NCI-H2107 (cell line): ENCODE measurements at regions not wholly inside any gene's neighbourhood (a gene's known extent, or its start where the extent isn't known, plus 50 kb on each side); places are given as distances from the start of the nearest gene placed in this dataset.
"Not testable (repeated sequence)": the region's sequence is repeated elsewhere in the genome, so short reads cannot be mapped to it uniquely, and the experiment has no call there.

ENCODE experiments used
- DNase-seq: peaks from one replicate; lab custom pipeline; 2025; lab: John Stamatoyannopoulos, UW

GRCh38 chr18:66867653-66868052 is 263.8 kb upstream of the CDH19 start:
- no peak for DNase-seq

GRCh38 chr18:66866427-66866940 is 262.6 kb upstream of the CDH19 start:
- not testable (repeated sequence) for DNase-seq

DNA sequence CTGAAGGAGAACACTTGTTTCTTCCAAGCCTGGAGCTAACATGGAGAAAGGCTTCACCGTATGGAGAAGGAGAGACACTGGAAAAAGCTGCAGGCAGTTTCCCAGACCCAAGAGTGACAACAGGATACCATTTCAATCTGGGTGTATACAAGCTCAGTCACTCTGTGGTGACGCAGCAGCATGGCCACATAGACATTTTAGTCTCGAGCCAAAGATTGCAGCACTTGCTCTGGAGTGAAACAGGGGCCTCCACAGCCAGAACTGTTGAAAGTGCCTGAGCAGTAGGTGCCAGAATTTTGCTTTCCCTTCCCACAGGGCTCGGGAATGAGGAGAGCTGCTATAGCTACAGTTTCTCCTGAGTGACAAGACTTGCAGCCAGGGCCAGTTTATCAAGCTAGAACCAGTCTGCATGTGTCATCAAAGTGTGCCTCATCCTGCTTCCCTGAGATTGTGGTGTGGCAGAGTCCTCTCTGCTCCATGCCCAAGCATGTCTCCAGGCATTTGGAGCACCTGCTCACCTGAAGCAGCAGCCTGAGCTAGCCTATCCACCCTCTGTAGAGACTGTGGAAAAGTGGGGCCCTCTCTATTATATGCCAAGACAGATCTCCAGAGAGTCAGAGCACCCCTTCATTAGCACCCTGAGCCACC is 234.6 kb upstream of the CDH19 start:
- no peak for DNase-seq

DNA sequence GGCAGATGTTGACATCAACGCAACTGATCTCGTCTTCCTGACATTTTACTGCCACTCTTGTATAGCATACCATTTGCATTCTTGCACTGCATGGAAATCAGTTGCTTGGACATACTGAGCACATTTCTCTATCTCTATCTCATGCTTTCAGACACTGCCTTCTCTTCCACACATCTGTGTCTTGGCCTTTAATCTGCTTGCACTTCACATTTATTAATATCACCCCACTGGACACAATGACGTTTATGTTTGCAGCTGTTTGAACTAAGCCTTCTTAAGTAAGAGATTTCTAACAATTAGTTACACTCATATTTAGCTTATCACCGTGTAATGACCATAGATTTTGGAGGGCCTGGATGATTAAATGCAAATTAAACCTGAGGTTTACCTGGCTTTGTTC is 229.8 kb upstream of the CDH19 start:
- no peak for DNase-seq

DNA sequence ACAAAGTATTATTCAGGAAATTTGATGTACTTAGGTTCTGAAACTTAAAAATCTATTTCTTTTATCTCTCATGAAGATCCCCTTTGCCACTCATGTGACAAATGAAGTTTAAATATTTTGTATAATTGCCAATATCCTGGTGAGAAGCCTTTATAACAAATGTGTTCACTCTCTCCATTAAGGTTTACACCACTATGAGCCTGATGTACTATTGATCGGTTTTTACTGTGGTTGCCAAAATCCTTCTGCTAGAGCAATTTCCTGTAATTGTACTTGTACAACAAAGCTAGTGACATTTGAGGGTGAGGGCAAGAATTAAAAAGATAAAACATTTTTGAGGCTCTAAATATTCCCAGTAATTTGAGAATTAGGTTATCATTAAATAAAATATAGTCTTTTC is 222.3 kb upstream of the CDH19 start:
- DNase-seq = no peak

DNA sequence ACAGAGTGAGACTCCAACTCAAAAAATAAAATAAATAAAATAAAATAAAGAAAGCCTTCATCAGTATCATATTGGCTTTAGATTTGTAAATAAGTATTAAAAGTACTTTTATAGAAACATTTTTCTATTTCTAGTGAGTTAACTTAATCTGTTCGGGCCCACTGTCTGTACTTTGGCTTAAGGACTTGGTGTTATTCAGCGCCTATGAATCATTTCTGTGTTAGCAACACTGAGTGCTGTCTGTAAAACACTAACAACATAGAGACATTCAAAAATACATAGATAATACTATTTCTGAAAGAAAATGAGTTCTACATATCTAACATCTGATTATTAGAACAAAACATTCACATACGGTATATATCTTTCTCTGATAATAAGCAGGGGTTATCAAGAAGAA is 221.5 kb upstream of the CDH19 start:
- DNase-seq = no peak

DNA sequence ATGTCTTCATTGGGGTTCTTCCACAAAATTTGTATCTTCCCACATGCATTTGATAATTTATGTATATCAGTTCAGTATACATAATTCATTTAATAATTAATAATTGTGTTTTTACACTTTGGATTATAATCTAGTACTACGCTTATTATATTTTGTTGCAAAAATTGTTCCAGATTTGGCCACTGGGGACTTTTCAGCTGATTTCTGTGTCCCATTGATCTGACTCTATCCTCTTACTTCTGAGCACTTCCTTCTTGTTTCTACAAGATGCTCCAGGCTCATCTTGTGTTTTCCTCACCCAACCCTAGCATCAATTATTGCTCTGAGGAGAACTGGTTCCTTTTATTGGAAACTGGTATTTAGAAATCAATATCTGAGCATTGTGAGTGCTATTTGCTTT is 215.3 kb upstream of the CDH19 start:
- no peak for DNase-seq

- no peak for DNase-seq
Measured at GRCh38 chr18:66813138-66813537, 209.2 kb upstream of the CDH19 start.

DNA sequence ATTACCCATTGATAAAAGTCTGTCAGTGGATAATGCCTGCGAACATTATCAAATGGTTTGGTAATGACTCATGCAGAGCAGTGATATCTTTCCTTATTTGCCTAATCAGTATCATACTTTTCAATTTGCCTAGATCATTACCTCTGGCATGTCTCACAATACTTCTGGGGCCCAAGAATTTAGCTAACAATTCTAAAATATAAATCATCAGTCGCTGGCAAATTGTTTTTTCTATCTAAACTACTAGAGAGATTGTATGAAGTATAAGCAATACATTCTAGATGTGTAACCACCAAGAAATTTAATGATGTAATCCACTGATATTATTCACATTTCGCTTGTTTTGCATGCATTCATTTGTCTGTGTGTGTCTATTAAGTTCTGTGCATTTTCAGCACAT is 191.2 kb upstream of the CDH19 start:
- DNase-seq = no peak

DNA sequence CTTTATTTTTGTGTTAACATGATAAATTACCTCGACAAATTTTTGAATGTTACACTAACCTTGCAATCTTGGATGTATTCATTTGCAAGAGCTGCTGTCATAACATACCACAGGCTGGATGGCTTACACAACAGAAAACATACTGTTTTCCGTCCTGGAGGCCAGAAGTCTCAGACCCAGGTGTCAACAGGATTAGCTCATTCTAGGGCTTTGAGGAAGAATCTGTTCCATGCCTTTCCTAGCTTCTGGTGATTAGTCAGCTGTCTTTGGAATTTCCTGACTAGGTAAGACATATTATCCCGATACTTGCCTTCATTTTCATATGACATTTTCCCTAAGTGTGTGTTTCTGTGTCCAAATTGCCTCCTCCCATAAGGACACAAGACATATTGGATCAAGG is 188.6 kb upstream of the CDH19 start:
- no peak for DNase-seq

DNA sequence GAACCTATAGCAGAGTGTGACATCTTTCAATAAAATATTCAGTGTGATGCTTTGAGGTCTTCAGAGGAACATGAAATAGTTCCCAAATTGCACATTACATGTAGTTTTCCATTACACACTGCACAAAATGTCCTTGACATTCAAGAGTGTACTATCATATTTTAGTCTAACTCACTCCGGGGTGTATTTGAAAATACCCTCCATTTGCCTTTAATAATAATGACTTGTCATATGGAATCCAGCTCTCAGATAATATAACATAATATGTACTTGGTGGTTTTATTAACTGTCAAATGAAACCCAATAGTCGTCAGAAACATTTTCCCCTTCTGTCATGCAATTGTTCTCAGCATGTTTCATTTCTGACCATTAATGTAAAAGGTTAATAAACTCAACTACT is 176.7 kb upstream of the CDH19 start:
- DNase-seq = no peak

GRCh38 chr18:66778048-66778447 is 174.2 kb upstream of the CDH19 start:
- DNase-seq = no peak

DNA sequence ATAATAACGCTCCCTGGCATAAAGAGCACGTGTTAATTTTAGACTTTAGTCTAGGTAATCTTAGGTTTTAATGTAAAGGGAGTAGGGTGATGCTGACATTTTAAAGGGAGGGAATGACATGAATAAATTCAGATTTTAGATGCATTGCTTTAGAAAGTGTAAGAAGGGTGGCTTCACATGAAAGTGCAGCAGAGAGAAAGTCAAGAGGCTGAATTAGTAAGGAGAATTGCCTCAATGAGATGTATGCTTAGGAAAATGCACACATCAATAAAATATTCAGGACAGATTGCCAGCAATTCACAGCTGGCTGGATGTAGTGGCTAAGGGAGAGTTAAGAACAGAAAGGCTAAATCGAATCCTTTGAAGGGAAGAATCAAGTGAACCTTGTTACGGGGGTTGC is 165.5 kb upstream of the CDH19 start:
- no peak for DNase-seq

GRCh38 chr18:66764230-66764629 is 160.3 kb upstream of the CDH19 start:
- no peak for DNase-seq

DNA sequence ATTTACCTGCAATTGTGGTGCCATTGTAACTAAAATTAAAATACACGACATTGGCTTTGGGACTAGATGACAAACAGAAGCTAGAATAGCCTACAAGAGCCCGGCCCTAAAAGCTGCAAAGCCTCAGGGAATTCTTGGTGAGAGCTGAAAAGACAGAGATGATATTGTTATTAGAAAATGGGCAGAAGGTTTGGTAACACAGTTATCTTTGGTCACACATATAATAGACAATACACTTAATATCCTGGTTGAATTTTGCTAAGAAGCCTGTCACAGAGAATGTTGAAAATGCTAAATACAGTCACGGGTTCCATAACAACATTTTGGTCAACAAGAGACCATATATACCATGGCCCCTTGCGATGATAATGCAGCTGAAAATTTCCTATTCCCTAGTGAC is 157.3 kb upstream of the CDH19 start:
- DNase-seq = no peak

DNA sequence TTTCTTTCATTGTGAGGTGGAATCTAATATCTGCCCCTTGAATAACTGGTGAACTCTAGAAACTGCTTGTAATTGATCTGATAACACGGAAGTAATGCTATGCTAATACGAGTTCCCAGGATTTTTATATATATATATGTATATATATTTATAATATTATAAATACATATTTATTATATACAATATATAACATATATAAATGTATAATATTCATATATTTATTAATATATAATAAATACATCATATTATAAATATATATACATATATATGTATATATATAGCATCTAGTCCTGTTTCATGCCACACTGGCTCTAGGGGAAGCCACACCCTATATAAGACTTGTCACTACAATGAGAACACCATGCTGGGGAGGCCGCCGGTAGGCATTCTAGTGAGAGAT is 156.7 kb upstream of the CDH19 start:
- no peak for DNase-seq

DNA sequence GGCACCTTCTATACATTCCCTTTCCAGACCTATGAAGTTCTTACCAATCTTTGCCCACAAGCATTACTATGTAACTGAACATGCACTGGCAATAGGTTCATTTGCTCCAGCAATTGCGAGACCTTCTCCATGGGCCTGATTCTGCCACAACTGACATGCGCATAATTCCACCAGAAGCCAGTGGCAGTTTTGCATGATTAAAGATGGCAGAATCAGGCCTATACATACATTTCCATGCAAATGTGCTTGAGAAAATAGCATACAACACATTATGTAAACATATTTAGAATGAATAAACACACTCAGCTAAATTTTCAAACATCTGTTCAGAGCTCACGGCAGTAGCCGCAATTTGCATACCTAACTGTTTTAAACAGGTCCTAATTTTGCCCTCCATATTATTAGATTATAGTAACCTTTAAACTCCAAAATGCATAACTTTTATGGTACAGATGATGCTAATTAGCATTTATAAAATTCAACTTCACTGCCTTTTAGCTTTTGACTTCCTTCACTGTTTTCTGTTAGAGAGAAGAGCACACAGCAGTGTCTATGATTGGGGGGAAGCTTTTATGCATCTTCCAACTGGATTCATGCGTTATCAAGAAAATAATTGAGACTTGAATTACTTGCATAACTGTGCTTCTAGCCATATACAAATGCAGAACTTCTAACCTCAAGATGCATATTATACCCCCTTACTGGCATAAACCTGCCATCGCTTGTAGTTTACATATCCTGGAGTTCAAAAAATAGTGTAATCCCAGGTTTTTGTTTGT is 155.3 kb upstream of the CDH19 start:
- DNase-seq = no peak

DNA sequence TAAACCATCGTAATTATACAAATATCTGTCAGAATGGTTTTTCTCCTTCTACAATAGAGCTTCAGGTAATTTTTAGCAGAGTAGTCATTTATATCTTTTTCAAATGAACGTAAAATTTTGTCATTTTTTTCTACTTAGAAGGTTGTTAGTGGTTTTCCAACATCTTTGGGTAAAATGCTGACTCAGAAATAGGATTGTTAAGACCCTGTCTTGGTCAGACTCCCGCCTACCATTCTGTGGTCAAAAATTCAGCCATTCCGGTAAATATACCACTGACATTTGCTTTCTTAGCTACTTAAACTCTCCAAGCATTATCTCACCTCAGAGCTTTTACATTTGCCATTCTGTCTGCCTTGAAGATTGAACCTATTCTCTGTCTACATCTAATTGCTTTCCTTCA is 154.1 kb upstream of the CDH19 start:
- DNase-seq = no peak

DNA sequence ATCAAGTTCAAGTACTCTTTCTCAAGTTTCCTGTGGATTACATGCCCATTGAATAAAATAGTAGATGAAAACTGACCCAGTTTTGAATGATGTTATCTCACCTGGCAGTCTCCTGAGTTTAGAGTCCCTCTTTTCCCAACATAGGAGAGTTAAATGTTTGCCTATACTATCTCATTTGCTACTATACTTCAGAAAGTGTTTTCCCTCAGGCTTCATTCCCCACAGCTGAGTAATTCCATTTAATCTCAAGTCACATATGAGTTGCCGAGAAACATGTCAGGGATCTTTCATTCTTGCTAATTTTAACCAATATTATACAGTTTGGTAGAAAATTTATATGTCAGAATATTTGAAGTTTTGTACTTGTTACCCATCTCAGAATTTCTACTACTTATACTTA is 150.4 kb upstream of the CDH19 start:
- DNase-seq = no peak

GRCh38 chr18:66752733-66753132 is 148.8 kb upstream of the CDH19 start:
- no peak for DNase-seq

DNA sequence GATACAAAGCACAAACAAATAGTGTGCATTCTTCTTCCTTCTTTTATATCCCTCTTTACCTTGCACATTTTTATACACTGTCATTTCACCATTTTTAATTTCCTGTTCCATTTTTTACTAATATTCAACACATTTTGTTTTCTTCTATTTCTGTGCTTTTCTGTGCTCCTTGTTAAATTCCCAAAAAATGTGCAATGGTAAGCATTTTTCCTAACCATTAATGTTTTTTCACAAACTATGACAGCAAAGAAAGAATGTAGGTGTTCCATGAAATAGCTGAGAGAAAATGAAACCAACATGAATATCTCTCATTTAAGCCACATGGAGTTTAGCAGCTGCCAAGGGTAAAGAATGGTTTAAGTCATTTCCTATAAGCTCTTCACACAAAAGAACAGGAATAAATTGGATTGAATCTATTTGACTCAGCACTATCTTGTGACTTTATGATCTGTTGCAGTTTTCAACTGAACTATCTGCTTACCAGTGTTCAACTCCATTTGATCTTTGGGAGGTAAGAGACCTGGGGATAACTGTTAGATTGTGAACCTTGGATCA is 145.7 kb upstream of the CDH19 start:
- no peak for DNase-seq

DNA sequence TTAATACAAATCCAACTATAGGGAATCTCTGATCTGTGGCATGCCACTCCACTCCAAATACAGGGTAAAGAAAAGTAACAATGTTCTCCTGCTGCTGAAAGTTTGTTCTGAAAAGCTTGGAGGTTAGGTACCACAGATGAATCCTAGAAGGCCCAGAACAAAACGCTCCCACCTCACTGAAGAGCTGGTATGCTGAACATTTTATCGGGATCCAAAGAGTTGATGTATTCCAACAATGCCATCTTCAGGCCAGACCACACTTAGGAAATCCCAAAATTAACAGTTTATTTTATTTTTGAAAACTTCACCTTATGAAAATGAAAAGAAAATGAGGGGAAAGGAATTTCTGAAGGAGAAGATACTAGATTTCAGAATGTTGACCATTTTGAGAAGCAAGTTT is 145.1 kb upstream of the CDH19 start:
- DNase-seq = no peak

DNA sequence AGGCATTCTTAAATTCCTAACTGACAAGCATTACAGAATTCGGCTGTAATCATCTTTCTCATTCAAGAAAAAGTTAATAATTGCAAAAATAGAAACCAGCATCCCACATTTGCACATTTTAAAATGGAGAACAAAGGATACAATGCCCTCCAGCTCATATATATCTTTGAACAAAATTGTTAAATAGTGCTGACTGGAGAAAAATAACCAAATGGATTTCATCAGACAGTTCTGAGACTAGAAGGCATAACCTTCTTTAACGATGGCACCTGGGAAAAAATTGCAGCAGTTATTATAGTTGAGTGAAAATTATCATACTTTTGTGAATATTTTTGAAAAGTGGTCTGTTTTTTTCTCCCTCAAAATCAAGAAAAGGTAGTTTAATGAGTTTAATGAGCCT is 138.9 kb upstream of the CDH19 start:
- no peak for DNase-seq
